GM12892 (cell line): ENCODE measurements at regions not wholly inside any gene's neighbourhood (a gene's known extent, or its start where the extent isn't known, plus 50 kb on each side); places are given as distances from the start of the nearest gene placed in this dataset.

ENCODE experiments used
- POLR2A ChIP-seq: IDR thresholded peaks from 2 replicates; pipeline ENCODE4 v1.6.1; 2011; ENCODE audit warnings: low read depth, low read length, control low read depth
- TAF1 ChIP-seq: IDR thresholded peaks from 2 replicates; pipeline ENCODE4 v1.6.1; 2011; ENCODE audit warnings: low read depth, mild to moderate bottlenecking, control low read depth, low read length, borderline replicate concordance

GRCh38 chr2:176626796-176627195, 357.6 kb downstream of the MTX2 start:
- no peak for TF ChIP-seq TAF1
- no peak for TF ChIP-seq POLR2A
